ENCODE measurements at regions not wholly inside any gene's neighbourhood (a gene's known extent, or its start where the extent isn't known, plus 50 kb on each side); places are given as distances from the start of the nearest gene placed in this dataset.

- TF ChIP-seq RNF2 (IDR thresholded peaks at IDR 0.05; ENCODE audit: borderline replicate concordance, low read depth, low read length, missing control alignments, poor library complexity, severe bottlenecking) (no peak), PHF8 (conservative IDR thresholded peaks at IDR 0.05; ENCODE audit: low read depth, low read length) (no peak), CTCF (IDR thresholded peaks at IDR 0.05; ENCODE audit: control extremely low read depth in 1 of 3, insufficient read depth in 1 of 3, low read depth in 1 of 3, low read length in 3 of 3) (no peak), JUN (IDR thresholded peaks at IDR 0.05; ENCODE audit: low read depth, low read length) (no peak), EP300 (IDR thresholded peaks at IDR 0.05; ENCODE audit: borderline replicate concordance in 1 of 2, low read depth in 2 of 2, low read length in 2 of 2) (no peak), POLR2A (IDR thresholded peaks at IDR 0.05; ENCODE audit: control extremely low read depth in 1 of 2, low read depth in 2 of 2, low read length in 2 of 2) (no peak), CBX8 (IDR thresholded peaks at IDR 0.05; ENCODE audit: borderline replicate concordance, low read depth, low read length) (no peak), TCF12 (IDR thresholded peaks at IDR 0.05; ENCODE audit: low read depth, low read length) (no peak), CHD2 (IDR thresholded peaks at IDR 0.05; ENCODE audit: low read length) (no peak), JUND (IDR thresholded peaks at IDR 0.05; ENCODE audit: low read length) (no peak), POLR2AphosphoS5 (IDR thresholded peaks at IDR 0.05; ENCODE audit: low read depth, low read length) (no peak), CEBPB (IDR thresholded peaks at IDR 0.05; ENCODE audit: low read depth, low read length) (no peak), ZNF274 (IDR thresholded peaks at IDR 0.05; ENCODE audit: borderline replicate concordance, extremely low read depth, low read length) (no peak), EZH2 (IDR thresholded peaks at IDR 0.05; ENCODE audit: low read depth, low read length, severe bottlenecking) (no peak)
Observed at GRCh38 chr5:174315871-174316270, 270.4 kb downstream of the NSG2 start.
